Midbrain (tissue), 1 donor: ENCODE measurements at regions not wholly inside any gene's neighbourhood (a gene's known extent, or its start where the extent isn't known, plus 50 kb on each side); places are given as distances from the start of the nearest gene placed in this dataset.
"Not testable (repeated sequence)": the region's sequence is repeated elsewhere in the genome, so short reads cannot be mapped to it uniquely, and the experiment has no call there.

ENCODE experiments used
- DNase-seq: peaks from one replicate; lab custom pipeline; 2025; lab: John Stamatoyannopoulos, UW

GRCh38 chr18:21928925-21929324 lies 188.3 kb downstream of the MIB1 start:
- no peak for DNase-seq

- no peak for DNase-seq
These were observed 189.6 kb downstream of the MIB1 start for GRCh38 chr18:21930177-21930576.

GRCh38 chr18:21933931-21934765 lies 193.6 kb downstream of the MIB1 start:
- DNase-seq: no peak

- DNase-seq: no peak
These were observed 194.1 kb downstream of the MIB1 start for GRCh38 chr18:21934766-21935015.

- DNase-seq: no peak
These were observed 202.9 kb downstream of the MIB1 start for GRCh38 chr18:21943456-21943855.

GRCh38 chr18:21949326-21950015 lies 208.9 kb downstream of the MIB1 start:
- DNase-seq: no peak

GRCh38 chr18:21955757-21956652 lies 213.4 kb upstream of the GATA6 start:
- peak; percentile 54 for DNase-seq

GRCh38 chr18:21958263-21958662 lies 211.1 kb upstream of the GATA6 start:
- DNase-seq: no peak

- peak; percentile 1 for DNase-seq
These were observed 210.5 kb upstream of the GATA6 start for GRCh38 chr18:21958707-21959450.

GRCh38 chr18:21960189-21960588 lies 209.2 kb upstream of the GATA6 start:
- DNase-seq: no peak

- DNase-seq: no peak
These were observed 206.1 kb upstream of the GATA6 start for GRCh38 chr18:21963336-21963735.

GRCh38 chr18:21968338-21968737 lies 201.1 kb upstream of the GATA6 start:
- no peak for DNase-seq

GRCh38 chr18:21972281-21972680 lies 197.1 kb upstream of the GATA6 start:
- DNase-seq: no peak

GRCh38 chr18:21975954-21976353 lies 193.4 kb upstream of the GATA6 start:
- not testable (repeated sequence) for DNase-seq

GRCh38 chr18:21978546-21979170 lies 190.7 kb upstream of the GATA6 start:
- no peak for DNase-seq

- DNase-seq: no peak
These were observed 190.2 kb upstream of the GATA6 start for GRCh38 chr18:21979171-21979560.

GRCh38 chr18:21979759-21980158 lies 189.6 kb upstream of the GATA6 start:
- no peak for DNase-seq

GRCh38 chr18:21980744-21981143 lies 188.6 kb upstream of the GATA6 start:
- no peak for DNase-seq

GRCh38 chr18:21981489-21981888 lies 187.9 kb upstream of the GATA6 start:
- DNase-seq: not testable (repeated sequence)

- no peak for DNase-seq
These were observed 178.3 kb upstream of the GATA6 start for GRCh38 chr18:21991081-21991534.

- no peak for DNase-seq
These were observed 177.5 kb upstream of the GATA6 start for GRCh38 chr18:21991886-21992285.
